Hepatocyte (in vitro differentiated cells): ENCODE measurements at regions not wholly inside any gene's neighbourhood (a gene's known extent, or its start where the extent isn't known, plus 50 kb on each side); places are given as distances from the start of the nearest gene placed in this dataset.

ENCODE experiments used
- EZH2phosphoT487 ChIP-seq: fragments of 200-600 bp; sonication (generic); IDR thresholded peaks from one replicate; pipeline ENCODE4 v1.6.1; 2018; ENCODE audit warnings: antibody characterized with exemption, mild to moderate bottlenecking, low read depth, moderate library complexity; ENCODE audit not compliant: unreplicated experiment, severe bottlenecking
- TF ChIP-seq, protein P1 (sequence below): fragments of 200-600 bp; sonication (generic); IDR thresholded peaks from 2 replicates; pipeline ENCODE4 v1.5.1; 2016; ENCODE audit warnings: antibody characterized with exemption, mild to moderate bottlenecking; ENCODE audit not compliant: poor library complexity

DNA sequence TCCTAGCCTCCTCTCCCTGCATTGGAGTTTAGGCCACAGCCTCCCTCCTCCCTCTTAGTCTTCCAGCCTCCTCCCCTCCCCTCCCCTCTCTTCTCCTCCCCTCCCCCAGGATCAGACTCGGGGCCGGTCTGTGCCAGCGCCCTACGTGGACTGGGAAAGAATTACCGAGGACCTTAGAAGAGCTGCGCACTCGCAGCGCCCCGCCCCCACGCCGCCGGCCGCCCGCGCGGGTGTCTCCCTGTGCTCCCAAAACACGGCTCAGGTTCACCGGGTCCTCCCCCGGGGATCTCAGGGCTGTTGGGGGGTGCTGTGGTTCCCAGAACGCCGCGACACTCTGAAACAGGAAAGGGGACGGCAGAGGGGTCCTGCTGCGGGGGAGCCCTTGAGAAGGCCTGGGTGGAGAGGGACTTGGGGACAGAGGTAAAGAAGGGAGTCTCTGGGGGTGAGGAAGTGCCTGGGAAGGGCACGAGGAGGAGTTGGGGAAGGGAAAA is 122.3 kb upstream of the TBL1X start:
- TF ChIP-seq, protein P1, sequence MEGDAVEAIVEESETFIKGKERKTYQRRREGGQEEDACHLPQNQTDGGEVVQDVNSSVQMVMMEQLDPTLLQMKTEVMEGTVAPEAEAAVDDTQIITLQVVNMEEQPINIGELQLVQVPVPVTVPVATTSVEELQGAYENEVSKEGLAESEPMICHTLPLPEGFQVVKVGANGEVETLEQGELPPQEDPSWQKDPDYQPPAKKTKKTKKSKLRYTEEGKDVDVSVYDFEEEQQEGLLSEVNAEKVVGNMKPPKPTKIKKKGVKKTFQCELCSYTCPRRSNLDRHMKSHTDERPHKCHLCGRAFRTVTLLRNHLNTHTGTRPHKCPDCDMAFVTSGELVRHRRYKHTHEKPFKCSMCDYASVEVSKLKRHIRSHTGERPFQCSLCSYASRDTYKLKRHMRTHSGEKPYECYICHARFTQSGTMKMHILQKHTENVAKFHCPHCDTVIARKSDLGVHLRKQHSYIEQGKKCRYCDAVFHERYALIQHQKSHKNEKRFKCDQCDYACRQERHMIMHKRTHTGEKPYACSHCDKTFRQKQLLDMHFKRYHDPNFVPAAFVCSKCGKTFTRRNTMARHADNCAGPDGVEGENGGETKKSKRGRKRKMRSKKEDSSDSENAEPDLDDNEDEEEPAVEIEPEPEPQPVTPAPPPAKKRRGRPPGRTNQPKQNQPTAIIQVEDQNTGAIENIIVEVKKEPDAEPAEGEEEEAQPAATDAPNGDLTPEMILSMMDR: no peak
- TF ChIP-seq EZH2phosphoT487: no peak
